ENCODE measurements at regions not wholly inside any gene's neighbourhood (a gene's known extent, or its start where the extent isn't known, plus 50 kb on each side); places are given as distances from the start of the nearest gene placed in this dataset. TPM values are rescaled to one million over a fixed set of nuclear protein-coding genes. Genes with fewer than 3 reads are reported as not detected.

Small RNA genes lying in the stretch of these regions (small RNA-seq; reads per million reads assigned to genes)
- gene AL137067.1 (ENCODE audit: insufficient read depth): not detected
- not detected for gene AL137067.2 (ENCODE audit: insufficient read depth)
